ENCODE measurements at regions not wholly inside any gene's neighbourhood (a gene's known extent, or its start where the extent isn't known, plus 50 kb on each side); places are given as distances from the start of the nearest gene placed in this dataset.

- no peak for DNase-seq (ENCODE audit: low spot score)
- Histone ChIP-seq H3K4me2 (no peak overlapping the region), H4K20me1 (ENCODE audit: insufficient read depth, poor library complexity, severe bottlenecking) (no peaks in the 10 kb centered on the region), H3K79me2 (no peaks in the 10 kb centered on the region), H3K4me1 (ENCODE audit: insufficient read depth) (no peaks in the 10 kb centered on the region), H3K27me3 (no peaks in the 10 kb centered on the region), H2AFZ (no peak overlapping the region), H3K36me3 (replicated peaks; ENCODE audit: insufficient read depth, low read depth) (no peaks in the 10 kb centered on the region), H3K9me3 (ENCODE audit: low read depth) (no peaks in the 10 kb centered on the region), H3K9me2 (replicated peaks; ENCODE audit: insufficient read depth) (no peaks in the 10 kb centered on the region), H3K27ac (no peak overlapping the region), H3K4me3 (no peak overlapping the region)
- WGBS (ENCODE audit: low lambda C conversion rate, missing lambda C conversion rate): 52% methylated on average over 16 of the region's 16 CpGs
- TF ChIP-seq EZH2 (IDR thresholded peaks at IDR 0.05; ENCODE audit: borderline replicate concordance) (no peak), CTCF (IDR thresholded peaks at IDR 0.05; ENCODE audit: poor library complexity) (no peak), EZH2phosphoT487 (IDR thresholded peaks at IDR 0.05; ENCODE audit: low read depth, severe bottlenecking, unreplicated experiment) (no peak)
These were observed 162.2 kb upstream of the NECTIN1 start for GRCh38 chr11:119891055-119891768.

- H4K20me1 ChIP-seq (ENCODE audit: insufficient read depth, poor library complexity, severe bottlenecking): no peaks in the 10 kb centered on the region
- H3K27me3 ChIP-seq: no peaks in the 10 kb centered on the region
- no peak overlapping the region for H2AFZ ChIP-seq
- H3K4me2 ChIP-seq: no peak overlapping the region
- 92% methylated on average over 5 of the region's 5 CpGs for WGBS (ENCODE audit: low lambda C conversion rate, missing lambda C conversion rate)
- no peak for TF ChIP-seq EZH2 (IDR thresholded peaks at IDR 0.05; ENCODE audit: borderline replicate concordance)
- no peak for TF ChIP-seq CTCF (IDR thresholded peaks at IDR 0.05; ENCODE audit: poor library complexity)
- no peak for TF ChIP-seq EZH2phosphoT487 (IDR thresholded peaks at IDR 0.05; ENCODE audit: low read depth, severe bottlenecking, unreplicated experiment)
- H3K36me3 ChIP-seq (replicated peaks; ENCODE audit: insufficient read depth, low read depth): no peaks in the 10 kb centered on the region
- H3K4me1 ChIP-seq (ENCODE audit: insufficient read depth): no peaks in the 10 kb centered on the region
- H3K4me3 ChIP-seq: no peak overlapping the region
- no peak overlapping the region for H3K27ac ChIP-seq
- DNase-seq (ENCODE audit: low spot score): no peak
- no peaks in the 10 kb centered on the region for H3K9me3 ChIP-seq (ENCODE audit: low read depth)
- H3K9me2 ChIP-seq (replicated peaks; ENCODE audit: insufficient read depth): no peaks in the 10 kb centered on the region
- no peaks in the 10 kb centered on the region for H3K79me2 ChIP-seq
These were observed 161.5 kb upstream of the NECTIN1 start for GRCh38 chr11:119890466-119890865.

- H2AFZ ChIP-seq: no peak overlapping the region
These were observed 160.8 kb upstream of the NECTIN1 start for GRCh38 chr11:119889728-119890280.

More at GRCh38 chr11:119889728-119890280, 160.8 kb upstream of the NECTIN1 start:
- Histone ChIP-seq H3K27ac (no peak overlapping the region), H3K27me3 (no peaks in the 10 kb centered on the region), H3K4me2 (no peak overlapping the region), H3K4me1 (ENCODE audit: insufficient read depth) (no peaks in the 10 kb centered on the region), H3K4me3 (no peak overlapping the region), H3K79me2 (no peaks in the 10 kb centered on the region), H4K20me1 (ENCODE audit: insufficient read depth, poor library complexity, severe bottlenecking) (no peaks in the 10 kb centered on the region), H3K9me2 (replicated peaks; ENCODE audit: insufficient read depth) (no peaks in the 10 kb centered on the region), H3K36me3 (replicated peaks; ENCODE audit: insufficient read depth, low read depth) (no peaks in the 10 kb centered on the region), H3K9me3 (ENCODE audit: low read depth) (no peaks in the 10 kb centered on the region)
- no peak for DNase-seq (ENCODE audit: low spot score)
- TF ChIP-seq EZH2 (IDR thresholded peaks at IDR 0.05; ENCODE audit: borderline replicate concordance) (no peak), CTCF (IDR thresholded peaks at IDR 0.05; ENCODE audit: poor library complexity) (no peak), EZH2phosphoT487 (IDR thresholded peaks at IDR 0.05; ENCODE audit: low read depth, severe bottlenecking, unreplicated experiment) (no peak)
- 74% methylated on average over 4 of the region's 4 CpGs for WGBS (ENCODE audit: low lambda C conversion rate, missing lambda C conversion rate)

Data from hepatocyte (in vitro differentiated cells).